Endothelial cell of umbilical vein (primary cell): ENCODE measurements at regions not wholly inside any gene's neighbourhood (a gene's known extent, or its start where the extent isn't known, plus 50 kb on each side); places are given as distances from the start of the nearest gene placed in this dataset.

Source experiments
- BruUV-seq: library from RNA; stranded (reverse); fragments of 400-500 nt; replicated peaks from 2 replicates; lab custom pipeline; 2021; lab: Mats Ljungman, UMichigan
- CTCF ChIA-PET: fragments of 300-600, 350-600 bp; sonication (Branson Sonifier 250); formaldehyde crosslinking; loops from one replicate; lab custom pipeline; 2021; ENCODE audit warnings: antibody characterized with exemption, inconsistent platforms; lab: Charles Lee
- POLR2A ChIA-PET: fragments of 300-600, 350-600 bp; sonication (Branson Sonifier 250); formaldehyde crosslinking; loops from one replicate; lab custom pipeline; 2021; ENCODE audit warnings: antibody characterized with exemption, inconsistent platforms; lab: Charles Lee
- DNase-seq: peaks from one replicate; pipeline ENCODE4 v3.0.0-alpha.2; 2011; ENCODE audit warnings: low read depth, low spot score
- FAIRE-seq: peaks from 2 replicates; lab custom pipeline; 2011; peaks lifted over from hg19 to GRCh38; lab: Jason Lieb, UNC
- H2AFZ ChIP-seq: 2 replicates; pipeline ENCODE4 v1.6.0; 2012; ENCODE audit warnings: low read depth, low read length, control low read depth, inconsistent platforms
- H3K27ac ChIP-seq: 2 replicates; pipeline ENCODE4 v1.5.1; 2011; ENCODE audit warnings: low read depth, mild to moderate bottlenecking, control low read depth, low read length, moderate library complexity; ENCODE audit not compliant: insufficient read depth
- H3K27me3 ChIP-seq, 2 experiments: 2 replicates each; pipeline versions ENCODE4 v1.6.0 to v1.6.1; 2011; ENCODE audit warnings: low read length in 2 of 2, mixed read lengths in 1 of 2; ENCODE audit not compliant: control insufficient read depth in 2 of 2, insufficient read depth in 2 of 2
- H3K36me3 ChIP-seq, 2 experiments: 2 replicates in 1 of 2; 3 replicates in 1 of 2; pipeline ENCODE4 v1.5.1; 2011; ENCODE audit warnings: low read length in 2 of 2, mild to moderate bottlenecking in 1 of 2, moderate library complexity in 1 of 2; ENCODE audit not compliant: control insufficient read depth in 2 of 2, insufficient read depth in 2 of 2; ENCODE audit errors: extremely low read depth in 1 of 2
- H3K4me1 ChIP-seq: 3 replicates; pipeline ENCODE4 v1.5.1; 2011; ENCODE audit warnings: mild to moderate bottlenecking, low read length; ENCODE audit not compliant: control insufficient read depth, insufficient read depth; ENCODE audit errors: extremely low read depth
- H3K4me2 ChIP-seq: 2 replicates; pipeline ENCODE4 v1.6.1; 2011; ENCODE audit warnings: low read length, control low read depth, mixed read lengths; ENCODE audit not compliant: insufficient read depth
- H3K4me3 ChIP-seq, 3 experiments: fragments of 200-600 bp in 1 of 3; sonication (generic), shearing (Covaris generic) in 1 of 3; replicated peaks in 1 of 3; 2 replicates each; pipeline ENCODE4 v1.5.1; 2011 to 2016; ENCODE audit warnings: control low read depth in 3 of 3, low read length in 3 of 3, mild to moderate bottlenecking in 2 of 3, inconsistent platforms in 1 of 3, low read depth in 1 of 3, moderate library complexity in 1 of 3; ENCODE audit not compliant: insufficient read depth in 1 of 3
- H3K79me2 ChIP-seq: 2 replicates; pipeline ENCODE4 v1.6.0; 2012; ENCODE audit warnings: low read length, inconsistent platforms; ENCODE audit not compliant: control insufficient read depth, insufficient read depth
- H3K9ac ChIP-seq: replicated peaks from 2 replicates; pipeline ENCODE3; 2011; ENCODE audit warnings: low read length, control low read depth; ENCODE audit not compliant: insufficient read depth; ENCODE audit errors: extremely low read depth
- H3K9me1 ChIP-seq: replicated peaks from 3 replicates; pipeline ENCODE4 v1.6.0; 2011; ENCODE audit warnings: mild to moderate bottlenecking, low read length; ENCODE audit not compliant: control insufficient read depth, insufficient read depth; ENCODE audit errors: extremely low read depth
- H3K9me3 ChIP-seq: replicated peaks from 2 replicates; pipeline ENCODE4 v1.5.1; 2012; ENCODE audit warnings: low read length, inconsistent platforms; ENCODE audit not compliant: control insufficient read depth, insufficient read depth
- H4K20me1 ChIP-seq: replicated peaks from 2 replicates; pipeline ENCODE3; 2011; ENCODE audit warnings: mild to moderate bottlenecking, low read length; ENCODE audit not compliant: control insufficient read depth, insufficient read depth; ENCODE audit errors: extremely low read depth
- CTCF ChIP-seq, 2 donors: IDR thresholded peaks; 1 replicate in 1 of 2; 2 replicates in 1 of 2; pipeline ENCODE4 v1.5.1; 2011; ENCODE audit warnings: low read length in 2 of 2, mild to moderate bottlenecking in 2 of 2, moderate library complexity in 2 of 2, control low read depth in 1 of 2, inconsistent platforms in 1 of 2, low read depth in 1 of 2; ENCODE audit not compliant: insufficient read depth in 1 of 2; ENCODE audit errors: extremely low read depth in 1 of 2
- EZH2 ChIP-seq: IDR thresholded peaks from 2 replicates; pipeline ENCODE4 v1.6.1; 2012; ENCODE audit warnings: borderline replicate concordance, low read depth, mild to moderate bottlenecking, moderate library complexity, low read length, inconsistent platforms; ENCODE audit not compliant: severe bottlenecking
- FOS ChIP-seq: IDR thresholded peaks from 2 replicates; pipeline ENCODE4 v1.6.1; 2011; ENCODE audit warnings: mild to moderate bottlenecking, low read length, moderate library complexity, borderline replicate concordance; ENCODE audit not compliant: insufficient read depth
- GATA2 ChIP-seq: IDR thresholded peaks from 2 replicates; pipeline ENCODE4 v1.7.0; 2011; ENCODE audit warnings: low read depth, mild to moderate bottlenecking, moderate library complexity, mixed read lengths, low read length; ENCODE audit not compliant: insufficient read length, insufficient read depth
- JUN ChIP-seq: IDR thresholded peaks from 2 replicates; pipeline ENCODE4 v1.6.1; 2011; ENCODE audit warnings: borderline replicate concordance, low read depth; ENCODE audit not compliant: insufficient read length, insufficient read depth
- MAX ChIP-seq: IDR thresholded peaks from 2 replicates; pipeline ENCODE4 v1.6.1; 2011; ENCODE audit not compliant: insufficient read depth, insufficient read length
- MYC ChIP-seq: IDR thresholded peaks from one replicate; pipeline ENCODE4 v1.6.1; 2011; ENCODE audit warnings: mild to moderate bottlenecking, low read depth, low read length
- POLR2A ChIP-seq: IDR thresholded peaks from 2 replicates; pipeline ENCODE4 v1.6.1; 2012; ENCODE audit warnings: low read depth, mild to moderate bottlenecking, control low read depth, low read length
- POLR2AphosphoS5 ChIP-seq: IDR thresholded peaks from 2 replicates; pipeline ENCODE4 v1.6.1; 2012; ENCODE audit warnings: low read depth, mild to moderate bottlenecking, control low read depth, low read length, moderate library complexity; ENCODE audit not compliant: insufficient read depth
- dilution Hi-C: fragments of 300-500 bp; cut with MboI; formaldehyde crosslinking; loops from one replicate; pipeline ENCODE4 v1.15.0; 2019; ENCODE audit warnings: low sequenced_read_pairs; ENCODE audit not compliant: extremely low pct_ligation_motif_present
- intact Hi-C: fragments of 100-400 bp; cut with micrococcal nuclease; formaldehyde crosslinking; loops from one replicate; pipeline ENCODE4 v1.10.0; 2022

GRCh38 chr19:30106417-30107095 is 164.5 kb downstream of the URI1 start:
- FAIRE-seq (no peak), DNase-seq (no peak)
- Histone ChIP-seq H3K9me3 (peaks cover 5% of the 10 kb centered on the region), H3K27me3 (no peaks in the 10 kb centered on the region), H3K4me3 (no peak overlapping the region), H3K36me3 (no peaks in the 10 kb centered on the region), H3K9ac (no peak overlapping the region), H2AFZ (no peak overlapping the region), H3K27ac (no peak overlapping the region), H4K20me1 (no peaks in the 10 kb centered on the region), H3K79me2 (no peaks in the 10 kb centered on the region), H3K4me2 (no peak overlapping the region), H3K4me1 (no peaks in the 10 kb centered on the region), H3K9me1 (no peaks in the 10 kb centered on the region)
- dilution Hi-C loops (no loop called here), intact Hi-C loops (no loop called here)
- POLR2A ChIA-PET = no interaction called here
- no TSS peak for BruUV-seq
- TF ChIP-seq CTCF (IDR thresholded peaks at IDR 0.05; ENCODE audit: extremely low read depth in 1 of 2, insufficient read depth in 1 of 2, low read depth in 1 of 2, low read length in 2 of 2) (no peak), FOS (no peak), MYC (no peak), JUN (no peak), POLR2A (no peak), POLR2AphosphoS5 (no peak), EZH2 (no peak), GATA2 (no peak), MAX (no peak)
- CTCF ChIA-PET = no interaction called here
